H1 (cell line): ENCODE measurements at regions not wholly inside any gene's neighbourhood (a gene's known extent, or its start where the extent isn't known, plus 50 kb on each side); places are given as distances from the start of the nearest gene placed in this dataset.

Experiments used
- CTCF ChIA-PET: fragments of 300-600 bp; sonication (Branson Sonifier 250); formaldehyde crosslinking; loops from one replicate; lab custom pipeline; 2021; ENCODE audit not compliant: partially characterized antibody; lab: Charles Lee
- POLR2A ChIA-PET: fragments of 300-600 bp; sonication (Branson Sonifier 250); formaldehyde crosslinking; loops from one replicate; lab custom pipeline; 2021; ENCODE audit warnings: inconsistent platforms; ENCODE audit not compliant: partially characterized antibody; lab: Charles Lee
- DNase-seq, 2 experiments: peaks; one replicate each; pipeline versions ENCODE4 v3.0.0 to v3.0.0-alpha.2; 2010 to 2022; ENCODE audit warnings: low spot score in 2 of 2, low read depth in 1 of 2, mixed read lengths in 1 of 2
- FAIRE-seq: peaks from 2 replicates; lab custom pipeline; 2011; peaks lifted over from hg19 to GRCh38; lab: Jason Lieb, UNC
- H2AFZ ChIP-seq: 2 replicates; pipeline ENCODE4 v1.8.1; 2012; ENCODE audit warnings: low read length, inconsistent platforms
- H2AK5ac ChIP-seq: 2 replicates; pipeline ENCODE4 v1.6.1; 2013; ENCODE audit warnings: low read depth, low read length
- H2BK120ac ChIP-seq: replicated peaks from 2 replicates; pipeline ENCODE3; 2013; ENCODE audit warnings: low read depth, low read length, inconsistent platforms
- H2BK12ac ChIP-seq: 2 replicates; pipeline ENCODE4 v1.6.1; 2013; ENCODE audit warnings: low read depth, low read length
- H2BK15ac ChIP-seq: 2 replicates; pipeline ENCODE4 v1.6.1; 2013; ENCODE audit warnings: low read length
- H2BK20ac ChIP-seq: 2 replicates; pipeline ENCODE4 v1.6.1; 2013; ENCODE audit warnings: low read length
- H2BK5ac ChIP-seq: 2 replicates; pipeline ENCODE4 v1.6.1; 2013; ENCODE audit warnings: low read depth, low read length
- H3K14ac ChIP-seq: 2 replicates; pipeline ENCODE4 v1.6.1; 2013; ENCODE audit warnings: inconsistent platforms; ENCODE audit not compliant: insufficient read length
- H3K18ac ChIP-seq: 2 replicates; pipeline ENCODE4 v1.6.1; 2013; ENCODE audit warnings: low read length; ENCODE audit errors: extremely low read depth
- H3K23ac ChIP-seq: 2 replicates; pipeline ENCODE4 v1.6.1; 2013; ENCODE audit warnings: inconsistent platforms; ENCODE audit not compliant: insufficient read length
- H3K23me2 ChIP-seq: 2 replicates; pipeline ENCODE4 v1.6.1; 2013; ENCODE audit warnings: low read depth, low read length
- H3K27ac ChIP-seq: 2 replicates; pipeline ENCODE4 v1.6.1; 2011; ENCODE audit warnings: low read depth, low read length, inconsistent platforms
- H3K27me3 ChIP-seq, 4 experiments: replicated peaks in 1 of 4; 1 replicate in 1 of 4; 2 replicates in 3 of 4; pipeline versions ENCODE4 v1.6.1 to v1.8.1; 2011 to 2013; ENCODE audit warnings: low read length in 3 of 4, mild to moderate bottlenecking in 3 of 4, inconsistent platforms in 2 of 4, mixed read lengths in 2 of 4, moderate library complexity in 1 of 4; ENCODE audit not compliant: control insufficient read depth in 3 of 4, insufficient read depth in 3 of 4; ENCODE audit errors: extremely low read depth in 1 of 4
- H3K36me3 ChIP-seq, 4 experiments: 2 replicates each; pipeline versions ENCODE4 v1.6.1 to v1.8.1; 2011 to 2013; ENCODE audit warnings: mild to moderate bottlenecking in 4 of 4, low read length in 3 of 4, moderate library complexity in 2 of 4, control low read depth in 1 of 4, inconsistent platforms in 1 of 4; ENCODE audit not compliant: insufficient read depth in 4 of 4, control insufficient read depth in 2 of 4
- H3K4ac ChIP-seq: replicated peaks from 2 replicates; pipeline ENCODE3; 2013; ENCODE audit warnings: low read length, low read depth, mixed read lengths, inconsistent platforms; ENCODE audit not compliant: insufficient read length
- H3K4me1 ChIP-seq, 4 experiments: replicated peaks in 1 of 4; 1 replicate in 1 of 4; 2 replicates in 3 of 4; pipeline versions ENCODE4 v1.6.1 to v1.8.1; 2011 to 2013; ENCODE audit warnings: low read length in 3 of 4, inconsistent platforms in 2 of 4, mixed read lengths in 1 of 4; ENCODE audit not compliant: insufficient read depth in 4 of 4, control insufficient read depth in 3 of 4
- H3K4me2 ChIP-seq, 2 experiments: 2 replicates each; pipeline versions ENCODE4 v1.6.1 to v1.8.1; 2011 to 2013; ENCODE audit warnings: low read depth in 2 of 2, low read length in 2 of 2, control low read depth in 1 of 2, inconsistent platforms in 1 of 2, mild to moderate bottlenecking in 1 of 2; ENCODE audit not compliant: insufficient read depth in 1 of 2
- H3K4me3 ChIP-seq, 4 experiments: fragments of 200-600, 300-600 bp in 1 of 4; sonication (generic), shearing (Covaris generic), sonication (Bioruptor Twin) in 1 of 4; 2 replicates each; pipeline versions ENCODE4 v1.5.1 to v1.8.1; 2011 to 2016; ENCODE audit warnings: low read length in 4 of 4, low read depth in 3 of 4, control low read depth in 2 of 4, inconsistent platforms in 2 of 4, mild to moderate bottlenecking in 2 of 4, mixed read lengths in 1 of 4, moderate library complexity in 1 of 4; ENCODE audit not compliant: insufficient read depth in 2 of 4; ENCODE audit errors: extremely low read depth in 1 of 4
- H3K56ac ChIP-seq: replicated peaks from 2 replicates; pipeline ENCODE3; 2013; ENCODE audit warnings: low read depth, mild to moderate bottlenecking, mixed read lengths, low read length, inconsistent platforms; ENCODE audit not compliant: insufficient read length
- H3K79me1 ChIP-seq: 2 replicates; pipeline ENCODE4 v1.6.1; 2013; ENCODE audit warnings: low read depth, low read length, control low read depth
- H3K79me2 ChIP-seq, 2 experiments: 2 replicates each; pipeline versions ENCODE4 v1.6.1 to v1.8.1; 2012 to 2013; ENCODE audit warnings: low read length in 2 of 2, mild to moderate bottlenecking in 2 of 2, inconsistent platforms in 1 of 2; ENCODE audit not compliant: insufficient read depth in 2 of 2, control insufficient read depth in 1 of 2
- H3K9ac ChIP-seq, 4 experiments: replicated peaks in 1 of 4; 1 replicate in 1 of 4; 2 replicates in 3 of 4; pipeline versions ENCODE4 v1.6.1 to v1.8.1; 2011 to 2013; ENCODE audit warnings: low read depth in 3 of 4, low read length in 3 of 4, control low read depth in 2 of 4, mild to moderate bottlenecking in 2 of 4, moderate library complexity in 2 of 4, inconsistent platforms in 1 of 4; ENCODE audit errors: extremely low read depth in 1 of 4
- H3K9me3 ChIP-seq, 2 experiments: 2 replicates each; pipeline versions ENCODE4 v1.6.1 to v1.8.1; 2012 to 2013; ENCODE audit warnings: mild to moderate bottlenecking in 2 of 2, moderate library complexity in 2 of 2, control low read depth in 1 of 2, inconsistent platforms in 1 of 2, low read depth in 1 of 2, low read length in 1 of 2, mixed read lengths in 1 of 2; ENCODE audit not compliant: insufficient read depth in 2 of 2
- H4K20me1 ChIP-seq, 2 experiments: replicated peaks in 1 of 2; 2 replicates each; pipeline versions ENCODE3 to v1.8.1; 2011 to 2013; ENCODE audit warnings: inconsistent platforms in 2 of 2, low read length in 2 of 2, mild to moderate bottlenecking in 1 of 2; ENCODE audit not compliant: insufficient read depth in 2 of 2, control insufficient read depth in 1 of 2
- H4K5ac ChIP-seq: 2 replicates; pipeline ENCODE4 v1.6.1; 2013; ENCODE audit warnings: low read length, low read depth, mixed read lengths, inconsistent platforms; ENCODE audit not compliant: insufficient read length
- H4K8ac ChIP-seq: 2 replicates; pipeline ENCODE4 v1.8.0; 2013; ENCODE audit warnings: mild to moderate bottlenecking, moderate library complexity, low read length, inconsistent platforms; ENCODE audit not compliant: insufficient read depth; ENCODE audit errors: extremely low read depth
- H4K91ac ChIP-seq: replicated peaks from 2 replicates; pipeline ENCODE3; 2013; ENCODE audit warnings: low read length, mixed read lengths, inconsistent platforms; ENCODE audit not compliant: insufficient read length
- CBX5 ChIP-seq: fragments of 300-800, 300-1000 bp; sonication (generic); IDR thresholded peaks from 2 replicates; pipeline ENCODE4 v1.7.1; 2016; ENCODE audit warnings: antibody characterized with exemption, low read length, low read depth
- CBX8 ChIP-seq: fragments of 300-800, 300-1000 bp; sonication (generic); IDR thresholded peaks from 2 replicates; pipeline ENCODE4 v1.7.1; 2016; ENCODE audit warnings: low read depth, low read length, borderline replicate concordance
- E2F6 ChIP-seq: IDR thresholded peaks from 2 replicates; pipeline ENCODE4 v1.6.1; 2012; ENCODE audit warnings: inconsistent platforms
- HDAC6 ChIP-seq: IDR thresholded peaks from one replicate; pipeline ENCODE4 v1.7.1; 2012; ENCODE audit warnings: low read depth, mild to moderate bottlenecking, inconsistent platforms, low read length, moderate library complexity
- JUND ChIP-seq: IDR thresholded peaks from 2 replicates; pipeline ENCODE4 v1.6.1; 2011; ENCODE audit warnings: mild to moderate bottlenecking, improper control_type of control experiment, low read length
- POLR2A ChIP-seq, 2 experiments: IDR thresholded peaks; 1 replicate in 1 of 2; 2 replicates in 1 of 2; pipeline ENCODE4 v1.6.1; 2011; ENCODE audit warnings: low read depth in 2 of 2, low read length in 2 of 2, mild to moderate bottlenecking in 2 of 2; ENCODE audit errors: control extremely low read depth in 1 of 2
- POU5F1 ChIP-seq: IDR thresholded peaks from 2 replicates; pipeline ENCODE4 v1.6.1; 2011; ENCODE audit warnings: low read depth, mild to moderate bottlenecking, low read length, moderate library complexity
- WGBS, 2 experiments: shearing (Covaris generic) in 1 of 2; methylation state at CpG; one replicate each; pipeline versions ENCODE4 v1.1.6 to v1.1.7; 2013 to 2015; ENCODE audit warnings: low lambda C conversion rate in 2 of 2, mixed read lengths in 2 of 2, inconsistent platforms in 1 of 2, low coverage in 1 of 2, missing lambda C conversion rate in 1 of 2; ENCODE audit not compliant: insufficient replicate concordance in 2 of 2, insufficient coverage in 1 of 2, insufficient read length in 1 of 2; ENCODE audit errors: extremely low coverage in 1 of 2, missing lambda C conversion rate in 1 of 2; 5-methylcytosine and 5-hydroxymethylcytosine counted together

DNA sequence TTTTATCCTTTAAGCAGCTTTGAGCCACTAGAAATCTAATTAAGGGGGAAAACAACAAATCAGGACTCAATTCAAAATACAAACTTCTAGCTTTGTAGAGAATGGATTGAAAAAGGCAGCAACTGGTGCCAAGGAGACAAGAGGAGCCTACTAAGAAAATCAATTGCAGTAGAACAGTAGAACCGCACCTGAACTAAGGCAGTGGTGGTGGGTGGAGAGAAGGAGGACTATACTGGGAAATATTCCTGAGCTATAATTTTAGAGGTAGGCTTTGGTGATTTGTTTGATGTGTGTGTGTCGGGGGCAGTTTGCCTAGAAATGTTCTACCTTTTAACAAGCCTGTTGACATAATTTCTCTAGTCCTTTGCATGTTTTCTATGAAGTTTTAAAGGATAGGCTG is 270.9 kb upstream of the SYT10 start:
- H3K18ac ChIP-seq = no peak overlapping the region
- H3K9me3 ChIP-seq = no peaks in the 10 kb centered on the region
- H2BK5ac ChIP-seq = no peak overlapping the region
- H4K20me1 ChIP-seq = no peaks in the 10 kb centered on the region
- H2AK5ac ChIP-seq = no peak overlapping the region
- no peak overlapping the region for H3K14ac ChIP-seq
- ChIA-PET CTCF (no interaction called here), POLR2A (no interaction called here)
- 82% methylated on average over 2 of the region's 2 CpGs; no CpG with 5 or more reads in 1 of the 2 experiments for WGBS, 2 experiments
- no peak overlapping the region for H3K4ac ChIP-seq
- H3K56ac ChIP-seq = no peak overlapping the region
- H2BK12ac ChIP-seq = no peak overlapping the region
- no peak overlapping the region for H3K4me3 ChIP-seq
- DNase-seq (no peak), FAIRE-seq (no peak)
- no peak overlapping the region for H4K8ac ChIP-seq
- no peak overlapping the region for H2AFZ ChIP-seq
- no peaks in the 10 kb centered on the region for H3K36me3 ChIP-seq
- H2BK20ac ChIP-seq = no peak overlapping the region
- H3K79me1 ChIP-seq = no peaks in the 10 kb centered on the region
- H3K23ac ChIP-seq = no peak overlapping the region
- H2BK120ac ChIP-seq = no peak overlapping the region
- H3K23me2 ChIP-seq = no peaks in the 10 kb centered on the region
- H3K9ac ChIP-seq = no peak overlapping the region
- H3K27ac ChIP-seq = no peak overlapping the region
- H3K79me2 ChIP-seq = no peaks in the 10 kb centered on the region
- H4K91ac ChIP-seq = no peak overlapping the region
- no peak overlapping the region for H3K4me2 ChIP-seq
- H3K27me3 ChIP-seq = no peaks in the 10 kb centered on the region
- no peak overlapping the region for H2BK15ac ChIP-seq
- H4K5ac ChIP-seq = no peak overlapping the region
- H3K4me1 ChIP-seq = no peaks in the 10 kb centered on the region
- TF ChIP-seq POLR2A (IDR thresholded peaks at IDR 0.05; ENCODE audit: control extremely low read depth in 1 of 2, low read depth in 2 of 2, low read length in 2 of 2) (no peak), JUND (no peak), CBX8 (no peak), E2F6 (no peak), CBX5 (no peak), POU5F1 (no peak), HDAC6 (no peak)
